Spinal cord (tissue), 10 donors: ENCODE measurements at regions not wholly inside any gene's neighbourhood (a gene's known extent, or its start where the extent isn't known, plus 50 kb on each side); places are given as distances from the start of the nearest gene placed in this dataset. TPM values are rescaled to one million over a fixed set of nuclear protein-coding genes. Genes with fewer than 3 reads are reported as not detected.

Experiments
- DNase-seq, 6 donors: peaks; one replicate each; pipeline versions ENCODE4 v3.0.0 to v3.0.0-alpha.2; 2013 to 2015; ENCODE audit warnings: low spot score in 6 of 6, low read depth in 4 of 6
- H3K27ac ChIP-seq: one replicate; pipeline ENCODE4 v1.5.1; 2013; ENCODE audit warnings: low read depth, low read length, control low read depth
- H3K27me3 ChIP-seq: one replicate; pipeline ENCODE4 v1.6.1; 2013; ENCODE audit warnings: low read length; ENCODE audit not compliant: control insufficient read depth, insufficient read depth
- H3K36me3 ChIP-seq: one replicate; pipeline ENCODE4 v1.6.1; 2013; ENCODE audit warnings: low read length; ENCODE audit not compliant: control insufficient read depth, insufficient read depth
- H3K4me1 ChIP-seq: one replicate; pipeline ENCODE4 v1.6.1; 2013; ENCODE audit warnings: low read length; ENCODE audit not compliant: control insufficient read depth, insufficient read depth
- H3K4me3 ChIP-seq: one replicate; pipeline ENCODE4 v1.5.1; 2013; ENCODE audit warnings: low read depth, low read length, control low read depth
- H3K9me3 ChIP-seq: one replicate; pipeline ENCODE4 v1.6.1; 2013; ENCODE audit warnings: low read length; ENCODE audit not compliant: control insufficient read depth, insufficient read depth
- WGBS: methylation state at CpG from one replicate; pipeline ENCODE4 v1.1.5; 2013; ENCODE audit warnings: missing lambda C conversion rate; ENCODE audit not compliant: insufficient coverage; 5-methylcytosine and 5-hydroxymethylcytosine counted together
- small RNA-seq: library from RNA; depleted of rRNA; stranded (forward); fragments of <200 nt; gene quantifications from one replicate; pipeline ENCODE3, GENCODE V24; 2014; ENCODE audit warnings: low replicate concordance
- donor health status: healthy.

DNA sequence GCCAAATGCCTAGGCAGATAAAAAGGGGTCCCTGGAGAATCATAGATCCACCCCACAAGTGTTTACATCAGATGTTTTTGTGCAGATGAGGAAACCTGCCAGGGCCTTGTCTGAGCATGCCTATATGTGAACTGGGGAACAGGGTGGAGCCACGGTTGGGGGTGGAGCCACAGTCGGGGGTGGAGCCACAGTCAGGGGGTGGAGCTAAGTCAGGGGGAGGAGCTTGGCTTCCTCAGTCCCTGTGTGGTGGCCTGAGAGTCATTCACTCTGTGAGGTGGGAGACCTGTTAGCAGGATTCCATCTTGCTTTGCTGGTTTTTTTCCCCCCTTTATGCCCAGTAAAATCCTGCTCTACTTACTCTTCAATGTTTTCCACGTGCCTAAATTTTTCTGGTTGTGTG lies 57.8 kb upstream of the TGFBR2 start:
- Histone ChIP-seq H3K4me1 (no peaks in the 10 kb centered on the region), H3K4me3 (no peak overlapping the region), H3K9me3 (no peaks in the 10 kb centered on the region), H3K36me3 (no peaks in the 10 kb centered on the region), H3K27ac (no peak overlapping the region), H3K27me3 (no peaks in the 10 kb centered on the region)
- DNase-seq: no peak
- WGBS: 69% methylated on average over 3 of the region's 3 CpGs

DNA sequence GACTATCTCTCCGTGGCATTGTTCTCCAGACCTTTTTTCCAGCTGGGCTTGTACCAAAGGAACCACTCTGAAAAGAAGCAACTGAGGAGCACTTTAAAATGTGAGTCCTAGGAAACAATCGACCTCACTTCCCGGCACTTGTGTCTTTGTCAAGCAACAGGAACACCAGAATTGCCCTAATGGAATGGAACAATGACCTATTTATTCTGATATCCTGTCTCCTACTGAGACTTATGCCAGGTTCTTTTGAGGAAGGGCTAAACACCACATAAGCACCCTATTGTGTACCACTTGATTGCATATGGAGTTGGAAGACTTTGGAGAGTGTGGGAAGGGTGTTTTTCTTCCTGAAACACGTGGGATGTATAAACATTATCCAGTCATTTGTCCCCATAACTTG lies 56.8 kb upstream of the TGFBR2 start:
- no peaks in the 10 kb centered on the region for H3K36me3 ChIP-seq
- WGBS: 21% methylated on average over 3 of the region's 4 CpGs
- no peaks in the 10 kb centered on the region for H3K4me1 ChIP-seq
- no peak overlapping the region for H3K27ac ChIP-seq
- no peaks in the 10 kb centered on the region for H3K9me3 ChIP-seq
- H3K4me3 ChIP-seq: no peak overlapping the region
- no peaks in the 10 kb centered on the region for H3K27me3 ChIP-seq
- DNase-seq: peak in 1 of 6 donors; percentile 8

DNA sequence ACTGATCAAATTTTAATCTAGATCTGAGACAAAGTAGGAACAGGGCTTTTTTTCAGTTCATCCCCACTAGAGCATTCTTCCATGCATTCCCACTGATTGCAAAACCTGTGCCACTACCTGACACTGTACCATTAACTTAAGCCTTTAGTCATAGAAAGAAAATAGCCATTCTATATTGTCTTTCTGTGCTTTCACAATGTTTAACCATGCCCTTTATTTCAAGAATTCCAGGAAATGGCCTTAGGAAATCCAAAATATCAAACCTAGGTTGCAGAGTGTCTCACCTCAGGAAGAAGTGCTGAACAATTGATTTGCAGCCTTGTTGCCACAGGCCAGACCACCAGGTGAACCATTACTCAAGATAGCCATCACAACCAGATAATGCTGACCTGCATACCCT lies 56.2 kb upstream of the TGFBR2 start:
- DNase-seq: no peak
- Histone ChIP-seq H3K36me3 (no peaks in the 10 kb centered on the region), H3K4me3 (no peak overlapping the region), H3K9me3 (no peaks in the 10 kb centered on the region), H3K27ac (no peak overlapping the region), H3K27me3 (no peaks in the 10 kb centered on the region), H3K4me1 (no peaks in the 10 kb centered on the region)

DNA sequence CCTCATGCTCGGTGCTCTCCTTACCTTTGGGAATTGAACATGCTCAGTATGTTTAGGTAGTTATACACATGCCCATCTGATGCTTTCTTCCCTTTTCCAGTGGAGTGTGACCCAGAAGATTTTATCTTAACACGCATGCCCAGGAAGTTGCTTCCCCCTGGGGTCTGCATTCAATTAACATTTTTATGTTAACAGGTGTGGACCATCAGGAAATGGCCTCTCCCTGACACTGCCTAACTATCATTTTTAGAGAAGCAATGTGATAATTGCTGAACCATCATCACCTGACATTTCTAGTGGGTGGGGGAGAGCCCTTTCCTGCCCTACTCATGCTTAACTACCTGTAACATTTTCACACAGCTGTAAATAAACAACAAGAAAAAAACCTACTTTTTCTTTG lies 55.1 kb upstream of the TGFBR2 start:
- H3K4me3 ChIP-seq: no peak overlapping the region
- no peak overlapping the region for H3K27ac ChIP-seq
- no peaks in the 10 kb centered on the region for H3K9me3 ChIP-seq
- no peaks in the 10 kb centered on the region for H3K36me3 ChIP-seq
- H3K4me1 ChIP-seq: no peaks in the 10 kb centered on the region
- WGBS: no CpG with 5 or more reads among the region's 2 CpGs
- no peaks in the 10 kb centered on the region for H3K27me3 ChIP-seq
- DNase-seq: no peak

DNA sequence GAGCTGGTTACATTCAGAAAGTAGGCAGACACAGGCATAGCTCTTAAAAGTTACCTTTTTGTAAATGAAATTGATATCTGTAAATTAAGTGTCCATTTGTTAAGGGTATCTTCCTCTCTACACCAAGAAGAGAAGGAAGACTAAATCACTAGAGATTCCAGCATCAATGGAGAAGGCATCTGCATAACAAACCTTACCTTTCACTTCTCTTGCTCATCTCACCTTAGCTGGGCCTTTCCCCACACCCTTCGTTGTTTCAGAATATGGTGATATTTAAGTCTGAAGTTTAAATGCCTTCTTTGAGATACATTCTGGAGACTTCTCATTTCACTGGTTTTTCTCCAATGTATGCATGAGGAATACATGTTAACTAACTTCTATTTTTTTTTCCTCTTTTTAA lies 54.5 kb upstream of the TGFBR2 start:
- no CpG with 5 or more reads among the region's 1 CpG for WGBS
- no peak overlapping the region for H3K4me3 ChIP-seq
- H3K27me3 ChIP-seq: no peaks in the 10 kb centered on the region
- no peak for DNase-seq
- H3K36me3 ChIP-seq: no peaks in the 10 kb centered on the region
- no peaks in the 10 kb centered on the region for H3K4me1 ChIP-seq
- H3K9me3 ChIP-seq: no peaks in the 10 kb centered on the region
- no peak overlapping the region for H3K27ac ChIP-seq

DNA sequence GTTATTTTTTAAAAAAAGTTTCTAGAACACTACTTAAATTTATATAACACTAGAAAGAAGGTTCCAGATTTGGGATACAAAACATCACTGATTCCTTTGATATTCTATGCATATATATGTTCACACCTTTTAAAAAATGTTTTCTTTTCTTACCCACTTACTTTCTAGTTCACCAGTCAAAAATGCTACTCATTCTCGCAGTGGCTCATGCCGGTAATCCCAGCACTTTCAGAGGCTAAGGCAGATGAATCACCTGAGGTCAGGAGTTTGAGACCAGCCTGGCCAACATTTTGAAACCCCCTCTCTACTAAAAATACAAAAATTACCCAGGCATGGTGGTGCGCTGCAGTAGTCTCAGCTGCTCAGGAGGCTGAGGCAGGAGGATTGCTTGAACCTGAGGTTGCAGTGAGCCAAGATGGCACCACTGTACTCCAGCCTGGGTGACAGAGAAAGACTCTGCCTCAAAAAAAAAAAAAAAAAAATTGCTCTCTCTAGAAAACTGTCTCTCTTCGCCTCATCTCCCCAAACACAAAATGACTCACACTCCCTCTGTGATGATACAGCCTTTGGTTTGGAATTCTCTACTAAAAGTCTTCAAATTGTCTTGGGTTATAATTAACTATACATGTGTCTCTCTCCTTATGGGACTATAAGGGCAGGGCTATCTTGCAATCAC lies 52.6 kb upstream of the TGFBR2 start:
- Histone ChIP-seq H3K4me1 (no peaks in the 10 kb centered on the region), H3K27ac (no peak overlapping the region), H3K4me3 (no peak overlapping the region), H3K36me3 (no peaks in the 10 kb centered on the region), H3K9me3 (no peaks in the 10 kb centered on the region), H3K27me3 (no peaks in the 10 kb centered on the region)
- no peak for DNase-seq
- WGBS: 100% methylated on average over 3 of the region's 4 CpGs

DNA sequence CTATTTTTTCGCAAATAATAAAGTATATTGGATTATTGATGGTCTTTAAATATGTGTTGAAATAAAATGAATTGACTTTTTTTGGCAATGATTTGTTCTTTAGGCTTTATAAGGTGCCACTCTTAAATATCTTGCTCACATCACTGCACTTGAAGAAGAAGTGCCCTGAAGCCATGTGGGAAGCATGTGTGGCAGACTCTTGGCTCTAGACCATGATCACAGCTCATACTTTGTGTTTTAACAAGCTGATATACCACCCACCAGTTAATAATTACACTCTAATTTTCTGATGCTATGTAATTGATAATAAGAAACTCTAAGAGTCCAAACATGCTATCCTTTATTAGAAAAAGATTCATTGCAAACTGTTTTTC lies 52.1 kb upstream of the TGFBR2 start:
- H3K36me3 ChIP-seq: no peaks in the 10 kb centered on the region
- H3K27me3 ChIP-seq: no peaks in the 10 kb centered on the region
- DNase-seq: peak in 1 of 6 donors; percentile 17
- no CpG with 5 or more reads among the region's 1 CpG for WGBS
- no peak overlapping the region for H3K4me3 ChIP-seq
- no peaks in the 10 kb centered on the region for H3K9me3 ChIP-seq
- H3K27ac ChIP-seq: no peak overlapping the region
- no peaks in the 10 kb centered on the region for H3K4me1 ChIP-seq

DNA sequence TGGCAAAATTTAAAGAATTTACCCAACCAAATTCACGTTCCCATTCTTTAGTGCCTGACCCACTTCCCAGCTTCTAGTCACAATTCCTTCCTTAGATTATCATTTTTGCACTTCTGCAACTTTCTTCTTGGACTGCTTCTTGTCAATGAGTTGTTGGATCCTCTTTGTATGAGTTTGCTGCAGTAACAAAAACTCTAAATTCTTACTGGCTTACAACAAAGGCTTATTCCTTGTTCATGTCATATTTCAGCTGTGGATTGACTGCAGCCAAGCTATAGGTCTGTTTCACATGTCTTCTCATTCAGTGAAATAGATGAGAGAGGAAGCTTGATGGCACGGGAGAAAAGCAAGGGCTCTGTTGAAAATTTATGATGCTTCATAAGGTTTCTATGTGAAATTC lies 50.4 kb upstream of the TGFBR2 start:
- Histone ChIP-seq H3K36me3 (no peaks in the 10 kb centered on the region), H3K4me1 (no peaks in the 10 kb centered on the region), H3K27ac (no peak overlapping the region), H3K9me3 (no peaks in the 10 kb centered on the region), H3K4me3 (no peak overlapping the region), H3K27me3 (no peaks in the 10 kb centered on the region)
- DNase-seq: no peak
- WGBS: 100% methylated on average over 2 of the region's 2 CpGs

Small RNA genes lying in the stretch of these regions (small RNA-seq; reads per million reads assigned to genes)
- not detected for gene RF01848
